ENCODE measurements at regions not wholly inside any gene's neighbourhood (a gene's known extent, or its start where the extent isn't known, plus 50 kb on each side); places are given as distances from the start of the nearest gene placed in this dataset.
"Not testable (repeated sequence)": the region's sequence is repeated elsewhere in the genome, so short reads cannot be mapped to it uniquely, and the experiment has no call there.

- DNase-seq (ENCODE audit: low spot score) = no peak
Measured at GRCh38 chr18:35826477-35826876, 146.0 kb upstream of the RMP24 start.

GRCh38 chr18:35827275-35827902 is 145.1 kb upstream of the RMP24 start:
- DNase-seq (ENCODE audit: low spot score) = no peak

- DNase-seq (ENCODE audit: low spot score) = no peak
Measured at GRCh38 chr18:35827903-35828275, 144.6 kb upstream of the RMP24 start.

- no peak for DNase-seq (ENCODE audit: low spot score)
Measured at GRCh38 chr18:35828591-35828990, 143.9 kb upstream of the RMP24 start.

GRCh38 chr18:35835366-35835765 is 137.1 kb upstream of the RMP24 start:
- DNase-seq (ENCODE audit: low spot score) = no peak

GRCh38 chr18:35835833-35836232 is 136.6 kb upstream of the RMP24 start:
- no peak for DNase-seq (ENCODE audit: low spot score)

GRCh38 chr18:35836932-35837331 is 135.5 kb upstream of the RMP24 start:
- DNase-seq (ENCODE audit: low spot score) = no peak

- no peak for DNase-seq (ENCODE audit: low spot score)
Measured at GRCh38 chr18:35837922-35838496, 134.5 kb upstream of the RMP24 start.

GRCh38 chr18:35841283-35841682 is 131.2 kb upstream of the RMP24 start:
- DNase-seq (ENCODE audit: low spot score) = no peak

GRCh38 chr18:35842536-35842935 is 129.9 kb upstream of the RMP24 start:
- DNase-seq (ENCODE audit: low spot score) = no peak

- DNase-seq (ENCODE audit: low spot score) = not testable (repeated sequence)
Measured at GRCh38 chr18:35848321-35848720, 124.2 kb upstream of the RMP24 start.

- DNase-seq (ENCODE audit: low spot score) = not testable (repeated sequence)
Measured at GRCh38 chr18:35849241-35849640, 123.2 kb upstream of the RMP24 start.

- no peak for DNase-seq (ENCODE audit: low spot score)
Measured at GRCh38 chr18:35851286-35851970, 121.1 kb upstream of the RMP24 start.

- DNase-seq (ENCODE audit: low spot score) = no peak
Measured at GRCh38 chr18:35852786-35853185, 119.7 kb upstream of the RMP24 start.

- DNase-seq (ENCODE audit: low spot score) = no peak
Measured at GRCh38 chr18:35854095-35854494, 118.4 kb upstream of the RMP24 start.

- no peak for DNase-seq (ENCODE audit: low spot score)
Measured at GRCh38 chr18:35856178-35856577, 116.3 kb upstream of the RMP24 start.

GRCh38 chr18:35856721-35857120 is 115.8 kb upstream of the RMP24 start:
- not testable (repeated sequence) for DNase-seq (ENCODE audit: low spot score)

- DNase-seq (ENCODE audit: low spot score) = not testable (repeated sequence)
Measured at GRCh38 chr18:35857581-35857980, 114.9 kb upstream of the RMP24 start.

- peak; percentile 74 for DNase-seq (ENCODE audit: low spot score)
Measured at GRCh38 chr18:35861367-35862118, 110.9 kb upstream of the RMP24 start.

- DNase-seq (ENCODE audit: low spot score) = peak; percentile 43
Measured at GRCh38 chr18:35862119-35862640, 110.3 kb upstream of the RMP24 start.

- DNase-seq (ENCODE audit: low spot score) = no peak
Measured at GRCh38 chr18:35864916-35865315, 107.6 kb upstream of the RMP24 start.

GRCh38 chr18:35868915-35869314 is 103.6 kb upstream of the RMP24 start:
- DNase-seq (ENCODE audit: low spot score) = no peak
